MCF 10A (cell line): ENCODE measurements at regions not wholly inside any gene's neighbourhood (a gene's known extent, or its start where the extent isn't known, plus 50 kb on each side); places are given as distances from the start of the nearest gene placed in this dataset.
"Not testable (repeated sequence)": the region's sequence is repeated elsewhere in the genome, so short reads cannot be mapped to it uniquely, and the experiment has no call there.

Source experiments
- BruUV-seq: library from RNA; stranded (reverse); fragments of 400-500 nt; replicated peaks from 2 replicates; lab custom pipeline; 2021; lab: Mats Ljungman, UMichigan
- CTCF ChIA-PET: fragments of 300-600 bp; sonication (Branson Sonifier 250); formaldehyde crosslinking; extraction: SDS; loops from one replicate; lab custom pipeline; 2021; ENCODE audit warnings: antibody characterized with exemption, inconsistent platforms; lab: Yijun Ruan, JAX
- POLR2A ChIA-PET: fragments of 300-600, 350-650 bp; sonication (Branson Sonifier 250); formaldehyde crosslinking; extraction: SDS; loops from one replicate; lab custom pipeline; 2020; ENCODE audit warnings: antibody characterized with exemption, inconsistent platforms; lab: Yijun Ruan, JAX
- DNase-seq: peaks from one replicate; pipeline ENCODE4 v3.0.0-alpha.2; 2018; ENCODE audit not compliant: unreplicated experiment
- H3K27ac Mint-ChIP-seq: one replicate; pipeline ENCODE4 v1.8.0; 2022; ENCODE audit warnings: mild to moderate bottlenecking, low read depth, mixed read lengths; ENCODE audit not compliant: unreplicated experiment
- H3K27me3 Mint-ChIP-seq: one replicate; pipeline ENCODE4 v1.8.0; 2022; ENCODE audit warnings: mixed read lengths; ENCODE audit not compliant: insufficient read depth, unreplicated experiment
- H3K36me3 Mint-ChIP-seq: one replicate; pipeline ENCODE4 v1.8.0; 2022; ENCODE audit warnings: mild to moderate bottlenecking, moderate library complexity, mixed read lengths; ENCODE audit not compliant: insufficient read depth, unreplicated experiment
- H3K4me1 Mint-ChIP-seq: one replicate; pipeline ENCODE4 v1.8.0; 2022; ENCODE audit warnings: mixed read lengths; ENCODE audit not compliant: insufficient read depth, unreplicated experiment
- H3K4me3 Mint-ChIP-seq: one replicate; pipeline ENCODE4 v1.8.0; 2022; ENCODE audit warnings: mild to moderate bottlenecking, moderate library complexity, mixed read lengths; ENCODE audit not compliant: unreplicated experiment
- H3K9me3 Mint-ChIP-seq: one replicate; pipeline ENCODE4 v1.8.0; 2022; ENCODE audit warnings: mixed read lengths; ENCODE audit not compliant: unreplicated experiment
- CTCF ChIP-seq: fragments of 200-600 bp; IDR thresholded peaks from one replicate; pipeline ENCODE4 v1.8.0; 2022; ENCODE audit warnings: antibody characterized with exemption, mild to moderate bottlenecking; ENCODE audit not compliant: unreplicated experiment
- intact Hi-C: fragments of 100-400 bp; cut with micrococcal nuclease; formaldehyde crosslinking; loops from 2 replicates; pipeline ENCODE4 v1.14.1; 2022

GRCh38 chr6:6452002-6452401 lies 131.5 kb upstream of the F13A1 start:
- intact Hi-C loops, result no loop called here
- Mint-ChIP-seq H3K36me3 (no peaks in the 10 kb centered on the region), H3K27ac (no peak overlapping the region), H3K4me1 (no peaks in the 10 kb centered on the region), H3K4me3 (no peak overlapping the region), H3K27me3 (peaks cover 11% of the 10 kb centered on the region), H3K9me3 (no peaks in the 10 kb centered on the region)
- ChIA-PET POLR2A (no interaction called here), CTCF (no interaction called here)
- no peak for DNase-seq
- TF ChIP-seq CTCF, result no peak
- no TSS peak for BruUV-seq

- ChIA-PET POLR2A (no interaction called here), CTCF (interaction anchor here (0.6 to 1.2 kb wide), 2 partner anchors 11 to 108 kb away, joined by 3 read pairs; no protein-coding TSS in a partner anchor)
- Mint-ChIP-seq H3K4me1 (no peaks in the 10 kb centered on the region), H3K27me3 (peaks cover 3% of the 10 kb centered on the region), H3K4me3 (no peak overlapping the region), H3K27ac (no peak overlapping the region), H3K36me3 (no peaks in the 10 kb centered on the region), H3K9me3 (no peaks in the 10 kb centered on the region)
- no peak for DNase-seq
- TF ChIP-seq CTCF, result no peak
- no TSS peak for BruUV-seq
- intact Hi-C loops, result no loop called here
Measured at GRCh38 chr6:6453186-6453585, 132.7 kb upstream of the F13A1 start.

- Mint-ChIP-seq H3K27ac (no peak overlapping the region), H3K9me3 (no peaks in the 10 kb centered on the region), H3K4me3 (no peak overlapping the region), H3K27me3 (no peaks in the 10 kb centered on the region), H3K4me1 (no peaks in the 10 kb centered on the region), H3K36me3 (no peaks in the 10 kb centered on the region)
- peak; percentile 20 for DNase-seq
- intact Hi-C loops, result no loop called here
- POLR2A ChIA-PET, result interaction anchor here (5.9 to 6.9 kb wide), 2 partner anchors 13 to 17 kb away, joined by 29 to 42 read pairs; no protein-coding TSS in a partner anchor
- no TSS peak for BruUV-seq
- TF ChIP-seq CTCF, result no peak
- CTCF ChIA-PET, result no interaction called here
Measured at GRCh38 chr6:6455272-6455671, 133.2 kb upstream of the LY86 start.

- Mint-ChIP-seq H3K4me1 (peaks cover 12% of the 10 kb centered on the region), H3K27me3 (no peaks in the 10 kb centered on the region), H3K4me3 (no peak overlapping the region), H3K36me3 (no peaks in the 10 kb centered on the region), H3K9me3 (no peaks in the 10 kb centered on the region), H3K27ac (no peak overlapping the region)
- TF ChIP-seq CTCF, result no peak
- BruUV-seq, result no TSS peak
- ChIA-PET POLR2A (interaction anchor here (0.9 to 6.9 kb wide), 3 partner anchors 10 to 25 kb away, joined by 3 to 42 read pairs (median 29); no protein-coding TSS in a partner anchor), CTCF (no interaction called here)
- peak; percentile 62 for DNase-seq
- intact Hi-C loops, result no loop called here
Measured at GRCh38 chr6:6458172-6458571, 130.3 kb upstream of the LY86 start.

GRCh38 chr6:6459963-6460362 lies 128.6 kb upstream of the LY86 start:
- POLR2A ChIA-PET, result interaction anchor here (0.6 to 6.9 kb wide), 3 partner anchors 8 to 32 kb away, joined by 5 to 42 read pairs (median 29); no protein-coding TSS in a partner anchor
- H3K27ac Mint-ChIP-seq, H3K4me3 Mint-ChIP-seq, BruUV-seq, DNase-seq, H3K36me3 Mint-ChIP-seq, H3K27me3 Mint-ChIP-seq, H3K9me3 Mint-ChIP-seq: not testable (repeated sequence)
- H3K4me1 Mint-ChIP-seq, result peaks cover 12% of the 10 kb centered on the region
- CTCF ChIA-PET, result interaction anchor here (0.7 to 1.1 kb wide), 2 partner anchors 9 to 402 kb away, joined by 4 read pairs; no protein-coding TSS in a partner anchor
- intact Hi-C loops, result loop anchor here (10.0 kb wide), 1 partner anchor 45 kb away; no protein-coding TSS in a partner anchor
